A549 (cell line): ENCODE measurements at regions not wholly inside any gene's neighbourhood (a gene's known extent, or its start where the extent isn't known, plus 50 kb on each side); places are given as distances from the start of the nearest gene placed in this dataset.
A peak's percentile ranks its signal among the peaks of the same experiment; 100 is the strongest.

Source experiments
- ATAC-seq, 2 experiments: fragments of 200-7000 bp in 1 of 2; fragments of >200 bp in 1 of 2; cut with Nextera tagmentation in 1 of 2; cut with Tn5 transposase in 1 of 2; 3 replicates each; pipeline versions ENCODE4 v1.8.0 to v1.9.1; 2018 to 2020; ENCODE audit warnings: mild to moderate bottlenecking in 1 of 2, moderate library complexity in 1 of 2
- CTCF ChIA-PET: fragments of 300-600 bp; sonication (Branson Sonifier 250); formaldehyde crosslinking; extraction: SDS; loops from one replicate; lab custom pipeline; 2021; ENCODE audit warnings: antibody characterized with exemption, inconsistent platforms; lab: Yijun Ruan, JAX
- POLR2A ChIA-PET: fragments of 350-600 bp; formaldehyde crosslinking; extraction: SDS; loops from one replicate; lab custom pipeline; 2021; ENCODE audit warnings: antibody characterized with exemption, inconsistent platforms; lab: Yijun Ruan, JAX
- DNase-seq, 2 experiments: peaks; one replicate each; pipeline versions ENCODE4 v3.0.0 to v3.0.0-alpha.2; 2011 to 2016; ENCODE audit warnings: low read depth in 1 of 2, low spot score in 1 of 2
- FAIRE-seq: peaks from 2 replicates; lab custom pipeline; 2011; peaks lifted over from hg19 to GRCh38; lab: Jason Lieb, UNC
- H3K27ac ChIP-seq, 2 experiments: fragments of >200 bp; sonication (Bioruptor Twin); formaldehyde crosslinking; 3 replicates each; pipeline ENCODE4 v1.5.1; 2016 to 2017
- H3K4me1 ChIP-seq: fragments of >200 bp; sonication (Bioruptor Twin); formaldehyde crosslinking; 3 replicates; pipeline ENCODE4 v1.6.1; 2016
- H3K4me2 ChIP-seq: fragments of >200 bp; sonication (Bioruptor Twin); formaldehyde crosslinking; 3 replicates; pipeline ENCODE4 v1.6.1; 2016
- H3K4me3 ChIP-seq: fragments of >200 bp; sonication (Bioruptor Twin); formaldehyde crosslinking; 3 replicates; pipeline ENCODE4 v1.5.1; 2016
- H3K9me3 ChIP-seq: fragments of >200 bp; sonication (Bioruptor Twin); formaldehyde crosslinking; 3 replicates; pipeline ENCODE4 v1.6.1; 2016
- ATOH8 ChIP-seq: fragments of 250-450 bp; sonication (Bioruptor Pico); IDR thresholded peaks from 2 replicates; pipeline ENCODE4 v1.5.0; 2020; ENCODE audit warnings: low read depth, mild to moderate bottlenecking, moderate library complexity
- BHLHE40 ChIP-seq: IDR thresholded peaks from 2 replicates; pipeline ENCODE4 v1.6.1; 2012; ENCODE audit warnings: low read depth, low read length, inconsistent platforms
- CEBPB ChIP-seq, 2 experiments: fragments of >200 bp in 1 of 2; sonication (Bioruptor Twin) in 1 of 2; formaldehyde crosslinking in 1 of 2; IDR thresholded peaks; 2 replicates each; pipeline ENCODE4 v1.6.1; 2012 to 2016
- EP300 ChIP-seq, 2 experiments: fragments of >200 bp; sonication (Bioruptor Twin); formaldehyde crosslinking; IDR thresholded peaks; 2 replicates in 1 of 2; 3 replicates in 1 of 2; pipeline ENCODE4 v1.6.1; 2016 to 2017
- FOSL2 ChIP-seq, 2 experiments: fragments of 450-650 bp in 1 of 2; fragments of >200 bp in 1 of 2; sonication (Bioruptor Twin) in 1 of 2; formaldehyde crosslinking; IDR thresholded peaks; 2 replicates each; pipeline versions ENCODE4 v1.5.0 to v1.6.1; 2016 to 2020; ENCODE audit warnings: mild to moderate bottlenecking in 1 of 2, moderate library complexity in 1 of 2
- FOXS1 ChIP-seq: fragments of 250-450 bp; sonication (Bioruptor Pico); IDR thresholded peaks from 2 replicates; pipeline ENCODE4 v1.5.0; 2020; ENCODE audit warnings: mild to moderate bottlenecking, moderate library complexity
- GATA3 ChIP-seq: IDR thresholded peaks from 2 replicates; pipeline ENCODE4 v1.6.1; 2012; ENCODE audit warnings: borderline replicate concordance
- HDAC2 ChIP-seq: fragments of 200-600 bp; sonication (generic); IDR thresholded peaks from 2 replicates; pipeline ENCODE4 v1.6.1; 2016
- HES2 ChIP-seq: fragments of >200 bp; sonication (Bioruptor Twin); formaldehyde crosslinking; IDR thresholded peaks from 2 replicates; pipeline ENCODE4 v1.6.1; 2016
- HMGXB4 ChIP-seq: fragments of 250-450 bp; sonication (Bioruptor Pico); IDR thresholded peaks from 2 replicates; pipeline ENCODE4 v1.5.0; 2021; ENCODE audit warnings: mild to moderate bottlenecking, moderate library complexity, borderline replicate concordance
- JUN ChIP-seq, 2 experiments: fragments of >200 bp; sonication (Bioruptor Twin); formaldehyde crosslinking; IDR thresholded peaks; 2 replicates in 1 of 2; 3 replicates in 1 of 2; pipeline ENCODE4 v1.6.1; 2016 to 2017
- JUNB ChIP-seq: fragments of >200 bp; sonication (Bioruptor Twin); formaldehyde crosslinking; IDR thresholded peaks from 2 replicates; pipeline ENCODE4 v1.6.1; 2016
- KDM5A ChIP-seq: fragments of 200-600 bp; sonication (generic); IDR thresholded peaks from 2 replicates; pipeline ENCODE4 v1.6.1; 2016; ENCODE audit warnings: antibody characterized with exemption, mild to moderate bottlenecking
- MAFK ChIP-seq: fragments of 450-650 bp; IDR thresholded peaks from 2 replicates; pipeline ENCODE4 v1.6.1; 2014; ENCODE audit not compliant: partially characterized antibody
- MAX ChIP-seq: IDR thresholded peaks from 2 replicates; pipeline ENCODE4 v1.6.1; 2012
- NR3C1 ChIP-seq: fragments of >200 bp; sonication (Bioruptor Twin); formaldehyde crosslinking; IDR thresholded peaks from 3 replicates; pipeline ENCODE4 v1.6.1; 2017
- PBX3 ChIP-seq: IDR thresholded peaks from 2 replicates; pipeline ENCODE4 v1.6.1; 2012
- PHF8 ChIP-seq: fragments of 200-600 bp; sonication (generic); IDR thresholded peaks from 2 replicates; pipeline ENCODE4 v1.6.1; 2016; ENCODE audit warnings: low read depth, mild to moderate bottlenecking, antibody characterized with exemption, moderate library complexity, borderline replicate concordance
- POLR2A ChIP-seq: IDR thresholded peaks from 2 replicates; pipeline ENCODE4 v1.6.1; 2012; ENCODE audit warnings: mild to moderate bottlenecking, low read length
- POLR2AphosphoS2 ChIP-seq: conservative IDR thresholded peaks from 2 replicates; pipeline ENCODE4 v1.6.1; 2012; ENCODE audit warnings: low read length, improper control_type of control experiment, inconsistent platforms
- RNF2 ChIP-seq: fragments of 200-600 bp; sonication (generic); IDR thresholded peaks from 2 replicates; pipeline ENCODE4 v1.6.1; 2016; ENCODE audit warnings: low read depth, mild to moderate bottlenecking, antibody characterized with exemption, moderate library complexity, borderline replicate concordance
- SMC3 ChIP-seq: fragments of >200 bp; sonication (Bioruptor Twin); formaldehyde crosslinking; IDR thresholded peaks from 3 replicates; pipeline ENCODE4 v1.6.1; 2018; ENCODE audit warnings: inconsistent platforms
- SREBF2 ChIP-seq: fragments of 450-650 bp; IDR thresholded peaks from 2 replicates; pipeline ENCODE4 v1.6.1; 2014; ENCODE audit warnings: mild to moderate bottlenecking, moderate library complexity
- TFCP2L1 ChIP-seq: fragments of 250-450 bp; sonication (Bioruptor Pico); IDR thresholded peaks from 2 replicates; pipeline ENCODE4 v1.5.0; 2021; ENCODE audit warnings: mild to moderate bottlenecking
- TP53 ChIP-seq: fragments of 250-450 bp; sonication (Bioruptor Pico); IDR thresholded peaks from 2 replicates; pipeline ENCODE4 v1.5.0; 2021; ENCODE audit warnings: mild to moderate bottlenecking, moderate library complexity
- ZFP36 ChIP-seq: fragments of 450-650 bp; IDR thresholded peaks from 2 replicates; pipeline ENCODE4 v1.6.1; 2014; ENCODE audit warnings: borderline replicate concordance; ENCODE audit not compliant: partially characterized antibody
- ZNF302 ChIP-seq: fragments of 250-450 bp; sonication (Bioruptor Pico); IDR thresholded peaks from 2 replicates; pipeline ENCODE4 v1.9.0; 2021; ENCODE audit warnings: inconsistent platforms, mild to moderate bottlenecking, moderate library complexity
- WGBS: methylation state at CpG from one replicate; pipeline ENCODE4 v1.1.6; 2017; ENCODE audit errors: missing lambda C conversion rate; 5-methylcytosine and 5-hydroxymethylcytosine counted together

GRCh38 chr6:9399916-9400315, 964.6 kb upstream of the SLC35B3 start:
- Histone ChIP-seq H3K4me3 (no peak overlapping the region), H3K27ac (no peak overlapping the region), H3K4me1 (peaks cover 11% of the 10 kb centered on the region), H3K9me3 (no peaks in the 10 kb centered on the region), H3K4me2 (peak overlapping the region; percentile 48)
- TF ChIP-seq FOXS1 (CRISPR knock-in tag) (no peak), GATA3 (peak; percentile 68), MAX (0 out of 2 replicates have a peak, but pooled peaks have one; percentile 24), HDAC2 (no peak), ATOH8 (CRISPR knock-in tag) (no peak), FOSL2 (IDR thresholded peaks at IDR 0.05) (peak; percentile 72), FOSL2 (CRISPR knock-in tag; IDR thresholded peaks at IDR 0.05) (peak; percentile 61), JUN (IDR thresholded peaks at IDR 0.05) (no peak), TP53 (CRISPR knock-in tag) (no peak), EP300 (IDR thresholded peaks at IDR 0.05) (peak in 1 of 2 experiments; percentile 22; a peak in 1 of 5 replicates), HES2 (no peak), JUNB (peak; percentile 67; the same call in 1 of the 2 replicates), CEBPB (IDR thresholded peaks at IDR 0.05) (0 out of 4 replicates have a peak, but pooled peaks of 1 of the 2 experiments have one; percentile 8), KDM5A (no peak)
- ChIA-PET CTCF (no interaction called here), POLR2A (no interaction called here)
- FAIRE-seq (no peak), DNase-seq (peak in 1 of 2 experiments; percentile 37), ATAC-seq (no peak; a peak in 1 of 6 replicates)
- WGBS: 15% methylated on average over 5 of the region's 5 CpGs

- Histone ChIP-seq H3K27ac (no peak overlapping the region), H3K4me2 (no peak overlapping the region), H3K9me3 (no peaks in the 10 kb centered on the region), H3K4me3 (no peak overlapping the region), H3K4me1 (peaks cover 6% of the 10 kb centered on the region; the same call in 2 of the 3 replicates)
- TF ChIP-seq KDM5A: no peak
- no peak for TF ChIP-seq TFCP2L1 (CRISPR knock-in tag)
- TF ChIP-seq POLR2AphosphoS2: no peak
- TF ChIP-seq FOXS1 (CRISPR knock-in tag): no peak
- no peak for TF ChIP-seq MAFK
- TF ChIP-seq POLR2A: no peak
- no peak for TF ChIP-seq SREBF2
- no peak for TF ChIP-seq MAX
- TF ChIP-seq HMGXB4 (CRISPR knock-in tag): no peak
- no peak for TF ChIP-seq ZNF302 (CRISPR knock-in tag)
- TF ChIP-seq NR3C1: no peak
- no peak for TF ChIP-seq SMC3
- no peak for TF ChIP-seq PHF8
- TF ChIP-seq ZFP36: no peak
- TF ChIP-seq BHLHE40: no peak
- TF ChIP-seq JUN (IDR thresholded peaks at IDR 0.05): no peak
- TF ChIP-seq RNF2: no peak
- no peak for TF ChIP-seq PBX3
- DNase-seq: no peak
- 96% methylated on average over 36 of the region's 42 CpGs for WGBS
- POLR2A ChIA-PET: no interaction called here
- no peak for FAIRE-seq
- CTCF ChIA-PET: no interaction called here
- no peak for ATAC-seq
Measured at GRCh38 chr6:9398767-9399373, 963.5 kb upstream of the SLC35B3 start.
